ENCODE measurements at regions not wholly inside any gene's neighbourhood (a gene's known extent, or its start where the extent isn't known, plus 50 kb on each side); places are given as distances from the start of the nearest gene placed in this dataset. TPM values are rescaled to one million over a fixed set of nuclear protein-coding genes. Genes with fewer than 3 reads are reported as not detected.
"Not testable (repeated sequence)": the region's sequence is repeated elsewhere in the genome, so short reads cannot be mapped to it uniquely, and the experiment has no call there.

DNA sequence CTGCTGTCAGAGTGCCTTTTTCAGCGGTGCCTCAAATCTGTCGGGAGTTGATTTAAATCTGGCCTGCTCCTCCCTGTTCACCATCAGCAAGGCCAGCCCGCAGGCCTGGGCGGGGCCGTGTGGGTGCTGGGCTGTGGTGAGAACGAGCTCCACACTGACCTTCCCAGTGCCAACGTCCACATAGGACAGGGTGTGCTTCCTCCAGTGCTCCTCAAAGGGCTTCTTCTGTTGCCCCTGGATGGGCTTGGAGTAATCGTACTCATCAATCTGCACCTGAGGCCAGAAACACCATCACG lies 50.2 kb upstream of the LPCAT1 start:
- H3F3A ChIP-seq (ENCODE audit: insufficient read depth); H3K9me3 ChIP-seq (ENCODE audit: low read depth); H4K20me1 ChIP-seq (ENCODE audit: insufficient read depth); H3K79me2 ChIP-seq (ENCODE audit: insufficient read depth); H3K27me3 ChIP-seq (replicated peaks; ENCODE audit: insufficient read depth); H3K4me1 ChIP-seq (ENCODE audit: insufficient read depth); H3K4me3 ChIP-seq; H3K9ac ChIP-seq; H3K27ac ChIP-seq; H2AFZ ChIP-seq; H3K36me3 ChIP-seq (ENCODE audit: low read depth); H3K9me2 ChIP-seq (ENCODE audit: insufficient read depth); H3K4me2 ChIP-seq (ENCODE audit: unreplicated experiment); DNase-seq; in situ Hi-C loops (cut with MboI): not testable (repeated sequence)
- 70 to 77% methylated on average over 9 of the region's 9 CpGs for WGBS, 2 experiments (ENCODE audit: low coverage in 1 of 2, low lambda C conversion rate in 2 of 2, missing lambda C conversion rate in 2 of 2)

DNA sequence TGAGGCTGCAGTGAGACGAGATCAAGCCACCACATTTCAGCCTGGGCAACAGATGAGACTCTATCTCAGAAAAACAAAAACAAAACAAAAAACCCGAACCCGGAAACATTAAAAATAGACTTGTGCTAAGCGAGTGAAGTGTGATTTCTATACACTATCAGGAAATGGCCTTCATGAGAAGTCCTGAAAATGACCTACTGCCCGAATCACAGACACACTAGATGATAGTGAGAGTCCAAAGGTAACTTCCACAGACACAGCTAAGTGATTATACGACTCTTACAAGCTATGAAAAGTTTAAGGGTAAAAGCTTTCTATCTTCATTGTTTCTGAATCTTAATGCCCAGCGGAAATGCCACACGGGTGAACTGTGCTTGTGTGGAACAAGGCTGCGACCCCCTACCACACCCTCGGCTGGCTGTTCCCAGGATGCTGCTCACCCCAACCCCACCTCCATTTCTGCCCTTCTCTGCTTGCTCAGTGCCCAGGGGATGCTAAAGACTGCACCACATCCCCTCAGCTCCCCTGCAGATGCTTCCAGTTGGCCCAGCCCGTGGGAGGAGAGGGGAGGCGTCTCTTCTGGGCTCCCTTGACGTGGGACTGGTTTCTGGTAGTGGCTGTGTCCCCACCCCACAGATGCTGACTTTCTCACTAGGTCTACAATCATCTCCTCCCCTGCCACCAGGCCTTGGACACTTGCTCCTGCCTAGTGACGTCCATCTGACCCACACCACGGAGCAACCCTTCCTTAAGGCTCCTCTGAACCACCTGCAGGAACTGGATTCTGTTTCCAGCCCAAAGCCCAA lies 49.7 kb upstream of the LPCAT1 start:
- WGBS, 2 experiments (ENCODE audit: low coverage in 1 of 2, low lambda C conversion rate in 2 of 2, missing lambda C conversion rate in 2 of 2): 91 to 93% methylated on average over 15 of the region's 15 CpGs
- in situ Hi-C loops (cut with MboI); H3K27ac ChIP-seq; H3K9me3 ChIP-seq (ENCODE audit: low read depth); H3K4me3 ChIP-seq; H3K36me3 ChIP-seq (ENCODE audit: low read depth); H3K79me2 ChIP-seq (ENCODE audit: insufficient read depth); H3K27me3 ChIP-seq (replicated peaks; ENCODE audit: insufficient read depth); H3F3A ChIP-seq (ENCODE audit: insufficient read depth); H3K4me1 ChIP-seq (ENCODE audit: insufficient read depth); H3K9ac ChIP-seq; H2AFZ ChIP-seq; DNase-seq; H3K9me2 ChIP-seq (ENCODE audit: insufficient read depth); H4K20me1 ChIP-seq (ENCODE audit: insufficient read depth); H3K4me2 ChIP-seq (ENCODE audit: unreplicated experiment): not testable (repeated sequence)

Small RNAs in the stretch of these regions (microRNA-seq; reads per million reads assigned to microRNA genes)
- not detected for gene MIR4277 (ENCODE audit: borderline number of aligned reads)

Small RNAs in the stretch of these regions (small RNA-seq; reads per million reads assigned to genes)
- gene AC091849.1 (ENCODE audit: low read depth, low replicate concordance) (not detected), gene MIR4277 (ENCODE audit: low read depth, low replicate concordance) (not detected)

Data from GM23248 (cell line).